A673 (cell line): ENCODE measurements at regions not wholly inside any gene's neighbourhood (a gene's known extent, or its start where the extent isn't known, plus 50 kb on each side); places are given as distances from the start of the nearest gene placed in this dataset.
"Not testable (repeated sequence)": the region's sequence is repeated elsewhere in the genome, so short reads cannot be mapped to it uniquely, and the experiment has no call there.

Experiments
- BruUV-seq: library from RNA; stranded (reverse); fragments of 400-500 nt; replicated peaks from 2 replicates; lab custom pipeline; 2021; lab: Mats Ljungman, UMichigan
- CTCF ChIA-PET: fragments of 300-600 bp; sonication (Branson Sonifier 250); formaldehyde crosslinking; loops from one replicate; lab custom pipeline; 2022; ENCODE audit warnings: antibody characterized with exemption; lab: Charles Lee
- POLR2A ChIA-PET: fragments of 300-600 bp; sonication (Branson Sonifier 250); formaldehyde crosslinking; loops from one replicate; lab custom pipeline; 2022; ENCODE audit warnings: antibody characterized with exemption; ENCODE audit not compliant: low non-redundant PET; lab: Charles Lee
- DNase-seq: peaks from one replicate; pipeline ENCODE4 v3.0.0-alpha.2; 2015; ENCODE audit warnings: low spot score
- H3K27ac ChIP-seq: fragments of 200-600 bp; sonication (generic); 2 replicates; pipeline ENCODE4 v1.5.1; 2016; ENCODE audit warnings: mixed run types, low read depth, mild to moderate bottlenecking, mixed read lengths, antibody characterized with exemption, low read length; ENCODE audit not compliant: poor library complexity, severe bottlenecking
- H3K27me3 ChIP-seq: fragments of 200-600 bp; sonication (generic); replicated peaks from 2 replicates; pipeline ENCODE4 v1.6.1; 2017; ENCODE audit warnings: mixed run types, low read depth, mild to moderate bottlenecking, mixed read lengths, antibody characterized with exemption, low read length; ENCODE audit not compliant: insufficient read depth, poor library complexity
- H3K36me3 ChIP-seq: fragments of 200-600 bp; sonication (generic); 2 replicates; pipeline ENCODE4 v1.6.1; 2016; ENCODE audit warnings: mixed run types, mild to moderate bottlenecking, mixed read lengths, antibody characterized with exemption, low read length; ENCODE audit not compliant: insufficient read depth, poor library complexity, severe bottlenecking
- H3K4me1 ChIP-seq: fragments of 200-600 bp; sonication (generic); 2 replicates; pipeline ENCODE4 v1.6.1; 2017; ENCODE audit warnings: mixed run types, mild to moderate bottlenecking, mixed read lengths, antibody characterized with exemption, low read length; ENCODE audit not compliant: insufficient read depth, poor library complexity, severe bottlenecking
- H3K4me3 ChIP-seq: fragments of 200-600 bp; sonication (generic); 2 replicates; pipeline ENCODE4 v1.5.1; 2016; ENCODE audit warnings: low read depth, mixed run types, mild to moderate bottlenecking, mixed read lengths, low read length; ENCODE audit not compliant: poor library complexity, severe bottlenecking
- H3K9me3 ChIP-seq: fragments of 200-600 bp; sonication (generic); 2 replicates; pipeline ENCODE4 v1.6.1; 2016; ENCODE audit warnings: mixed run types, low read depth, mild to moderate bottlenecking, mixed read lengths, antibody characterized with exemption, low read length; ENCODE audit not compliant: poor library complexity, severe bottlenecking
- EZH2 ChIP-seq: fragments of 200-600 bp; sonication (generic); IDR thresholded peaks from 2 replicates; pipeline ENCODE4 v1.6.1; 2017; ENCODE audit warnings: borderline replicate concordance, low read depth, mild to moderate bottlenecking, mixed read lengths, antibody characterized with exemption, low read length; ENCODE audit not compliant: poor library complexity, severe bottlenecking
- intact Hi-C: fragments of 100-400 bp; cut with micrococcal nuclease; formaldehyde crosslinking; loops from one replicate; pipeline ENCODE4 v1.10.0; 2022; ENCODE audit not compliant: unreplicated experiment
- TF ChIP-seq, protein P1 (sequence below): fragments of 300-800, 200-600 bp; sonication (generic); conservative IDR thresholded peaks from 2 replicates; pipeline ENCODE4 v1.5.1; 2017; ENCODE audit warnings: low read depth, mild to moderate bottlenecking, antibody characterized with exemption, low read length, moderate library complexity, mixed read lengths

DNA sequence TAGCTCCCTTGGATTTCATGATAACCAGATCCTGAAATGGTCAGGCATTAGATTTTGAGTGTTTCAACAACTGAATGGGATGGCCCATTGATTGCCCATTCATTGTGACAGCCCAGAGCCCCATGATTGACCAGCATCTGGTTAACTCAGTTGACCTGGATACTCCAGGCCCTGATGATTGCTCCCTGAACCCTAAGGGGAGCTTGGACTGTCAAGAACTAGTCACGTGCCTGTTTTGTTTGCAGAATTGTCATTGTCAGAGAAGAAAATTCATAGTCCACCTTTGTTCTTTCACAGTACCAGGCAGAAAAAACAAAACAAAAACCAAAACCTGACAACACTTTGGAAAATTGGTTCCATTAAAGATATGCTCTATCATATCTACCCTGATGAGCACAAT lies 241.3 kb upstream of the ONECUT1 start:
- POLR2A ChIA-PET, result no interaction called here
- Histone ChIP-seq H3K4me3 (no peak overlapping the region), H3K36me3 (no peaks in the 10 kb centered on the region), H3K27me3 (no peaks in the 10 kb centered on the region), H3K27ac (no peak overlapping the region), H3K9me3 (peaks cover 3% of the 10 kb centered on the region), H3K4me1 (no peaks in the 10 kb centered on the region)
- DNase-seq, result no peak
- intact Hi-C loops, result no loop called here
- BruUV-seq, result no TSS peak
- CTCF ChIA-PET, result no interaction called here
- TF ChIP-seq EZH2, result no peak
- TF ChIP-seq, protein P1, sequence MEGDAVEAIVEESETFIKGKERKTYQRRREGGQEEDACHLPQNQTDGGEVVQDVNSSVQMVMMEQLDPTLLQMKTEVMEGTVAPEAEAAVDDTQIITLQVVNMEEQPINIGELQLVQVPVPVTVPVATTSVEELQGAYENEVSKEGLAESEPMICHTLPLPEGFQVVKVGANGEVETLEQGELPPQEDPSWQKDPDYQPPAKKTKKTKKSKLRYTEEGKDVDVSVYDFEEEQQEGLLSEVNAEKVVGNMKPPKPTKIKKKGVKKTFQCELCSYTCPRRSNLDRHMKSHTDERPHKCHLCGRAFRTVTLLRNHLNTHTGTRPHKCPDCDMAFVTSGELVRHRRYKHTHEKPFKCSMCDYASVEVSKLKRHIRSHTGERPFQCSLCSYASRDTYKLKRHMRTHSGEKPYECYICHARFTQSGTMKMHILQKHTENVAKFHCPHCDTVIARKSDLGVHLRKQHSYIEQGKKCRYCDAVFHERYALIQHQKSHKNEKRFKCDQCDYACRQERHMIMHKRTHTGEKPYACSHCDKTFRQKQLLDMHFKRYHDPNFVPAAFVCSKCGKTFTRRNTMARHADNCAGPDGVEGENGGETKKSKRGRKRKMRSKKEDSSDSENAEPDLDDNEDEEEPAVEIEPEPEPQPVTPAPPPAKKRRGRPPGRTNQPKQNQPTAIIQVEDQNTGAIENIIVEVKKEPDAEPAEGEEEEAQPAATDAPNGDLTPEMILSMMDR, result no peak

DNA sequence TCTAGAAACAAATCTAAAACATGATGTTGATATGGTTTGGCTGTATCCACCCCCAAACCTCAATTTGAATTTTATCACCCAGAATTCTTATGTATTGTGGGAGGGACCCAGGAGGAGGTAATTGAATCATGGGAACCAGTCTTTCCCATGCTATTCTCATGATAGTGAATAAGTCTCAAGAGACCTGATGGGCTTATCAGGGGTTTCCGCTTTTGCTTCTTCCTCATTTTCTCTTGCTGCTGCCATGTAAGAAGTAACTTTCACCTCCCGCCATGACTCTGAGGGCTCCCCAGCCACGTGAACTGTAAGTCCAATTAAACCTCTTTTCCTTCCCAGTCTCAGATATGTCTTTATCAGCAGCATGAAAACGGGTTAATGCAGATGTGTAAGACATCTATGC lies 232.7 kb upstream of the ONECUT1 start:
- TF ChIP-seq EZH2, result no peak
- TF ChIP-seq, protein P1, result no peak
- Histone ChIP-seq H3K27me3 (no peaks in the 10 kb centered on the region), H3K9me3 (no peaks in the 10 kb centered on the region), H3K4me1 (no peaks in the 10 kb centered on the region), H3K4me3 (no peak overlapping the region), H3K27ac (no peak overlapping the region), H3K36me3 (no peaks in the 10 kb centered on the region)
- ChIA-PET CTCF (no interaction called here), POLR2A (no interaction called here)
- BruUV-seq, result no TSS peak
- DNase-seq, result no peak
- intact Hi-C loops, result no loop called here

DNA sequence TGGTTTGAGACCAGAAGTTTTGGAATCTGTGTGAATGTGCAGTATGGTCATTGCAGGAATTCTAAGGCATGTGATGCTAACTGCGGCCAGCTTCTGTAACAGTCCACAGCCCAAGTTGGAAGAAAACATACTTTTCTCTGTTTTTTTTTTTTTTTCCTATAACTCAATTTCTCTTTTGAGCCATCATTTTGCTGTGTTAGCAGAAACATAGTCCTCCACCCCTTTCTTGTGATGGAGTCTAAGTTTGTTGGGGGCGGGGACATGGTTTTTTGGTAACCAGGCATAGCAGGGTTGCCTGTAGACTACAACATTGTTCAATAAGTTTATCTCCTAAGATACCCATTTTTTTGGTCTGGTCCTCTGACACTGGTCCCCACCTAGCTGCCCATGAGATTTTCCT lies 223.2 kb upstream of the ONECUT1 start:
- ChIA-PET POLR2A (no interaction called here), CTCF (no interaction called here)
- intact Hi-C loops, result no loop called here
- H3K27ac ChIP-seq, result no peak overlapping the region
- DNase-seq, result no peak
- TF ChIP-seq EZH2, result no peak
- H3K27me3 ChIP-seq, result no peaks in the 10 kb centered on the region
- H3K36me3 ChIP-seq, result no peaks in the 10 kb centered on the region
- H3K9me3 ChIP-seq, result no peaks in the 10 kb centered on the region
- no TSS peak for BruUV-seq
- no peaks in the 10 kb centered on the region for H3K4me1 ChIP-seq
- H3K4me3 ChIP-seq, result no peak overlapping the region

DNA sequence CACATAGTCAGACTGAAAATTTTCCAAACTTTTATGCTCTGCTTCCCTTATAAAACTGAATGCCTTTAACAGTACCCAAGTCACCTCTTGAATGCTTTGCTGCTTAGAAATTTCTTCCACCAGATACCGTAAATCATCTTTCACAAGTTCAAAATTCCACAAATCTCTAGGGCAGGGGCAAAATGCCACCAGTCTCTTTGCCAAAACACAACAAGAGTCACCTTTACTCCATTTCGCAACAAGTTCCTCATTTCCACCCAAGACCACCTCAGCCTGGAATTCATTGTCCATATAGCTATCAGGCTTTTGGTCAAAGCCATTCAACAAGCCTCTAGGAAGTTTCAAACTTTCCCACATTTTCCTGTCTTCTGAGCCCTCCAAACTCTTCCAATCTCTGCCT lies 221.6 kb upstream of the ONECUT1 start:
- H3K27ac ChIP-seq, CTCF ChIA-PET, H3K9me3 ChIP-seq, H3K27me3 ChIP-seq, DNase-seq, H3K36me3 ChIP-seq, H3K4me1 ChIP-seq, POLR2A ChIA-PET, BruUV-seq, intact Hi-C loops, H3K4me3 ChIP-seq: not testable (repeated sequence)
